IPS-18a (cell line): ENCODE measurements at regions not wholly inside any gene's neighbourhood (a gene's known extent, or its start where the extent isn't known, plus 50 kb on each side); places are given as distances from the start of the nearest gene placed in this dataset.
"Not testable (repeated sequence)": the region's sequence is repeated elsewhere in the genome, so short reads cannot be mapped to it uniquely, and the experiment has no call there.

ENCODE experiments used
- H3K27ac ChIP-seq: one replicate; pipeline ENCODE4 v1.5.1; 2013; ENCODE audit warnings: low read length
- H3K27me3 ChIP-seq: one replicate; pipeline ENCODE4 v1.6.1; 2013; ENCODE audit warnings: mild to moderate bottlenecking, low read length; ENCODE audit not compliant: control insufficient read depth, insufficient read depth
- H3K36me3 ChIP-seq: one replicate; pipeline ENCODE4 v1.6.1; 2013; ENCODE audit warnings: low read depth, low read length; ENCODE audit not compliant: control insufficient read depth
- H3K4me1 ChIP-seq: one replicate; pipeline ENCODE4 v1.6.1; 2013; ENCODE audit warnings: low read depth, low read length; ENCODE audit not compliant: control insufficient read depth
- H3K4me3 ChIP-seq: one replicate; pipeline ENCODE4 v1.5.1; 2013; ENCODE audit warnings: low read length
- H3K9ac ChIP-seq: one replicate; pipeline ENCODE4 v1.6.1; 2013; ENCODE audit warnings: mild to moderate bottlenecking, low read length, moderate library complexity
- H3K9me3 ChIP-seq: one replicate; pipeline ENCODE4 v1.6.1; 2013; ENCODE audit warnings: low read depth, low read length; ENCODE audit not compliant: control insufficient read depth

- Histone ChIP-seq H3K9me3 (no peaks in the 10 kb centered on the region), H3K27me3 (no peaks in the 10 kb centered on the region), H3K4me3 (no peak overlapping the region), H3K27ac (no peak overlapping the region), H3K4me1 (peaks cover 9% of the 10 kb centered on the region), H3K9ac (no peak overlapping the region), H3K36me3 (no peaks in the 10 kb centered on the region)
These were observed 958.2 kb downstream of the GRID1 start for GRCh38 chr10:85408388-85408787.

DNA sequence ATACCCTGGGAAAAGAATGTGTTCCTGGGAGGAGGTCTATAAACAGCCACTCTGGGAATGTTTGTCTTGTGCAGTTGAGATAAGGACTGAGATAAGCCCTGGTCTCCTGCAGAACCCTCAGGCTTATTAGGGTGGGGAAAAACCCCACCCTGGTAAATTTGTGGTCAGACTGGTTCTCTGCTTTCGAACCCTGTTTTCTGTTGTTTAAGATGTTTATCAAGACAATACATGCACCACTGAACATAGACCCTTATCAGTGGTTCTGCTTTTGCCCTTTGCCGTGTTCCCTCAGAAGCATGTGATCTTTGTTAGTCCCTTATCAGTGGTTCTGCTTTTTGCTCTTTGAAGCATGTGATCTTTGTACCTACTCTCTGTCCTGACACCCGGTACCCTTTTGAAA is 956.0 kb downstream of the GRID1 start:
- H3K9me3 ChIP-seq: not testable (repeated sequence)

GRCh38 chr10:85413570-85413969 is 953.0 kb downstream of the GRID1 start:
- H3K36me3 ChIP-seq: no peaks in the 10 kb centered on the region
- no peak overlapping the region for H3K27ac ChIP-seq
- no peaks in the 10 kb centered on the region for H3K27me3 ChIP-seq
- H3K4me3 ChIP-seq: no peak overlapping the region
- H3K9me3 ChIP-seq: no peaks in the 10 kb centered on the region
- H3K4me1 ChIP-seq: no peaks in the 10 kb centered on the region
- no peak overlapping the region for H3K9ac ChIP-seq

More for the DNA sequence above, 956.0 kb downstream of the GRID1 start:
- not testable (repeated sequence) for H3K9ac ChIP-seq, H3K36me3 ChIP-seq, H3K27me3 ChIP-seq, H3K27ac ChIP-seq, H3K4me3 ChIP-seq, H3K4me1 ChIP-seq

DNA sequence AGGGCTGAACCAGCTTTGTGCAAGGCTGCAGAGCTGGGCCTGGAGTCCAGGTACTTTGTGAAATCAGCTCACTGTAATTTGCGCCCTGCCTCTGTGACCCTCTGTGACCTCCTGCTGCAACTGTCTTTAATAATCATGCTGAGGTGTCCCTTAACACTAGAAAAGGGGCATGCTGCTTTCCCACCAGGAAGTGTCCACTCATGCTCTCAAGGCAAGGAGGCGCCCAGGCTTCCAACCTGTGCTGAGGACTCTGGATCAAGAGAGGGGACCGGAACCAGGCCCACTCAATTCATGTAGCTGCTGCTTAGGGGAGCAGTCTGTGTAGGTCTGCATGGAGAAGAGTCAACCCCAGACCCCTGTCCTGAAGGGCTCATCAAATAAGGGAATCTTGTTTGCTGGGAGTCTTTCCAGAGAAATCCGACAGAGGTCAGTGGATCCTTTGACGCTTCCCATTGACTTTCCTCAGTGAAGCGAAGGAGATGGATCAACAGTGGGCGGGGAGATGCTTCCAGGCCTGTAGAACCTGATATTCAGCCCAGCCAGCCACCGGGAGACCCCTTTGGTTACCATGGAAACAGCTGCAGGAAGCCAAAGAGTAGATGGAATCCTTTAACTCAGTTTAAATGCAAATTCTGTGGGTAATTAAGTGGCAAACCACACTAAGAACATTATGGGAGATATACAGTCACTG is 945.9 kb downstream of the GRID1 start:
- H3K27ac ChIP-seq: no peak overlapping the region
- H3K4me3 ChIP-seq: no peak overlapping the region
- H3K27me3 ChIP-seq: no peaks in the 10 kb centered on the region
- no peak overlapping the region for H3K9ac ChIP-seq
- H3K36me3 ChIP-seq: no peaks in the 10 kb centered on the region
- H3K9me3 ChIP-seq: no peaks in the 10 kb centered on the region
- H3K4me1 ChIP-seq: peaks cover 14% of the 10 kb centered on the region

DNA sequence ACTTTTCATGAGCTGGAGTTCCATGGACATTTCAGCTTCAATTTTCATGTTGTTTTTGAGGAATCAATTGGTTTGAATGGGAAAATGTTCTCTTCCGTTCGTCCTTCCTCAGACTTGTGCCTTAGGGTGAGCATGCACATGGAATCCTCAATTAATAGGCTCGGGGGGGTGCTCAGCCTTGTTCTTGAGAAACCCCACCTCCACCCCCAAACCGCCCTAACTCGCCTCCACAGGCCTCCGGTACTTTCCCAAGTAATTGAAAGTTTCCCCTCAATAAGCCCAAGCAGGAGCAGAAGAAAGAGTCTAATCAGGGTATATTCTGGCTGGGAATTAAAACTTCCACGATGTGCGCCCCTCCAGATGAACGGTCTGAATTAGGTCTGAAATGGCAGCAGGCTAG is 945.2 kb downstream of the GRID1 start:
- Histone ChIP-seq H3K27ac (no peak overlapping the region), H3K4me3 (no peak overlapping the region), H3K9ac (no peak overlapping the region), H3K36me3 (no peaks in the 10 kb centered on the region), H3K27me3 (no peaks in the 10 kb centered on the region), H3K9me3 (no peaks in the 10 kb centered on the region), H3K4me1 (peaks cover 14% of the 10 kb centered on the region)

- H3K4me3 ChIP-seq: no peak overlapping the region
- no peaks in the 10 kb centered on the region for H3K27me3 ChIP-seq
- H3K4me1 ChIP-seq: no peaks in the 10 kb centered on the region
- H3K27ac ChIP-seq: no peak overlapping the region
- H3K9ac ChIP-seq: no peak overlapping the region
- H3K9me3 ChIP-seq: no peaks in the 10 kb centered on the region
- H3K36me3 ChIP-seq: no peaks in the 10 kb centered on the region
These were observed 937.5 kb downstream of the GRID1 start for GRCh38 chr10:85429126-85429525.

- H3K27ac ChIP-seq: no peak overlapping the region
- H3K4me1 ChIP-seq: no peaks in the 10 kb centered on the region
- H3K4me3 ChIP-seq: no peak overlapping the region
- H3K36me3 ChIP-seq: no peaks in the 10 kb centered on the region
- H3K9me3 ChIP-seq: no peaks in the 10 kb centered on the region
- H3K9ac ChIP-seq: no peak overlapping the region
- H3K27me3 ChIP-seq: no peaks in the 10 kb centered on the region
These were observed 935.6 kb downstream of the GRID1 start for GRCh38 chr10:85430991-85431390.

DNA sequence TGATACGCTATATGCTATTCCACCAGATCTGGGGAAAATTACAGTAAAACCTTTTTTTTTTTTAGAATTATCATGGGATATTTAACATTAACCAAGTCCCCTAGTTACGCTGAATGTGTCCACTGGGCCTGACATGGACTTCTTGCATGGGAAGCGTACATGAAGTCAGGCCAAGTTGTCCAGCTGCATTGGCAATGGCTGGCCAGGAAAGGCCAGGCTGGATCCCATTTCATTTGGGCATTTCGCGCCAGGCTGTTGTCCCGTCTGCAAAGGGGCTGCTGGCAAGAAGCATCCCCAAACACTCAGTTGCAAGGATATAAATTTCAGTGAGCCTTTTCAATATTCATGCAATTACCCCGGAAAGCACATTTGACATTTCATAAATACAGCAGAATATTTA is 933.3 kb downstream of the GRID1 start:
- Histone ChIP-seq H3K4me3 (no peak overlapping the region), H3K27ac (no peak overlapping the region), H3K9ac (no peak overlapping the region), H3K9me3 (no peaks in the 10 kb centered on the region), H3K36me3 (no peaks in the 10 kb centered on the region), H3K27me3 (no peaks in the 10 kb centered on the region), H3K4me1 (no peaks in the 10 kb centered on the region)

DNA sequence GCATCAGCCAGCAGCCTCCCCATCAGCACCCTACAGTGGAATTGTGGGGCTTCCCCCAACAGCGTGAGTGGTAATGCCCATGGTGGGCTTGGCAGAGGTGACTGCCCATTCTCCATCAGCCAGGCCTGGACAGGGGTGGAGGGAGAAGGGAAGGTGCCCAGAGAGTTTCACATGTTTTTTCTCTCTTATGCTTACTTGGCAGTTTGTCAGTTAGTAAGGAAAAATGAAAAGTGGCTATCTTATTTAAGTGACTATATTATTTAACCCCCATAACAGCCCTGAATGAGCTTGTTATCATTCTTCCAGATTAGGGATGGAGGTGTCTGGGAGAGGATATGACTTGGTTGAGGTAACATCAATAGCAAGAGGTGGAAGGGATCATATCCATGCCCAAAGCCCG is 921.7 kb downstream of the GRID1 start:
- no peak overlapping the region for H3K27ac ChIP-seq
- H3K36me3 ChIP-seq: no peaks in the 10 kb centered on the region
- no peaks in the 10 kb centered on the region for H3K9me3 ChIP-seq
- H3K9ac ChIP-seq: no peak overlapping the region
- no peaks in the 10 kb centered on the region for H3K27me3 ChIP-seq
- H3K4me1 ChIP-seq: no peaks in the 10 kb centered on the region
- H3K4me3 ChIP-seq: no peak overlapping the region

DNA sequence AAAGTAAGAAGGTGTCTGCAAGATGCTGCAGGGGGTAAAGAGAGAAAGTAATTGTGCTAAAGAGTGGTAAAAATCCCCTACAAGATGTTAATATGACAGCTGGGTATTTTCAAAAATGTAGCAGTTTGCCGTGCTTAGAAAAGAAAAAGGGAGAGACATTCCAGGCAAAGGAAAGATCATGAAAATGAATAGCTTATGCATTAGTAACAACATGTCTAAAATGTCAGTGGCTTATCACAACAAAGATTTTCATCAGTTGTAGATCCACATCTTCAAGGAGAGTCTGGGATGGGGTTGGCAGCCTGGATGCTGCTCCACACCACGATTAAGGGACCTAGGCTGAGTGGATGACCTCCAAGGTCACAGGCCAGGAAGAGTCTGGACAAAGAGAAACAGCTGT is 920.9 kb downstream of the GRID1 start:
- no peaks in the 10 kb centered on the region for H3K9me3 ChIP-seq
- no peaks in the 10 kb centered on the region for H3K27me3 ChIP-seq
- no peak overlapping the region for H3K27ac ChIP-seq
- H3K4me1 ChIP-seq: no peaks in the 10 kb centered on the region
- no peak overlapping the region for H3K4me3 ChIP-seq
- H3K9ac ChIP-seq: no peak overlapping the region
- H3K36me3 ChIP-seq: no peaks in the 10 kb centered on the region

DNA sequence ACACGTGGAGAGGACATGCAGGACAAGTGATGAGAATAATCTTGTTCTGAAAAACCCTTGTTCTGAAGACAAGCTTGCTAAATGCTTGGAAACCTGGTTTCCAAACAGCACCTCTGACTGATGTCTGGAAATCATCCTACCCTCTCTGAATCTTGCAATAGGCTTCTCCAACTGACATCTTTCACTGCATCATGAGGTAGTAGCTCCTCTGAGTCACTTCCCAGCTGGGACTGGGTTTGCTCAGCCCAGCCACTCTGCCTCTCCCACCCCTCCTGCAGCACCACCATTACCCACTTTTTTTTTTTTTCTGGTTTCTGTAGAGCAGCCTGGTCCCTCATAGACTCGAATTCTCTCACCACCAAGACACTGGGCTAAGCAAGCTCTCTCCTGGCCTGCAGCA is 919.8 kb downstream of the GRID1 start:
- H3K4me1 ChIP-seq: no peaks in the 10 kb centered on the region
- H3K4me3 ChIP-seq: no peak overlapping the region
- no peak overlapping the region for H3K9ac ChIP-seq
- H3K9me3 ChIP-seq: no peaks in the 10 kb centered on the region
- H3K27ac ChIP-seq: no peak overlapping the region
- no peaks in the 10 kb centered on the region for H3K36me3 ChIP-seq
- no peaks in the 10 kb centered on the region for H3K27me3 ChIP-seq

DNA sequence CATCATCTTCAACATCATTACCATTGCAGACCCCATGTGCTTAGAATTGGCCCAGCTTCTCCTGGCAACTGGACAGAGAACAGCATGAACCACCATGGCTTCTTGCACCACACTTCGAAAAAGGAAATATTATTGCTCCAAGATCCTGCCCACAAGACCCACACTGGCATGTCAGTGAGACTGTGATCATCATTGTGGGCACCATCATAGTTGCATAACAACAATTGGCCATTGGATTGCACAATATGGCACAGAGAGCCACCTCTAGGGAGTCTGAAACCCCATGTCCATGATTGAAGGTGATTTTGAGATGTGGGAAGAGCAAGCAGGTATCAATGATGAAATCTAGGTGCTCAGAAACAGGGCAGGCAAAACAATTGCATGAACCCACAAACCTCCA is 918.9 kb downstream of the GRID1 start:
- Histone ChIP-seq H3K36me3 (no peaks in the 10 kb centered on the region), H3K4me1 (no peaks in the 10 kb centered on the region), H3K4me3 (no peak overlapping the region), H3K9me3 (no peaks in the 10 kb centered on the region), H3K27me3 (no peaks in the 10 kb centered on the region), H3K27ac (no peak overlapping the region), H3K9ac (no peak overlapping the region)
